DND-41 (cell line): ENCODE measurements at regions not wholly inside any gene's neighbourhood (a gene's known extent, or its start where the extent isn't known, plus 50 kb on each side); places are given as distances from the start of the nearest gene placed in this dataset.

Experiments
- ATAC-seq: fragments of 200-7000 bp; cut with Tn5 transposase; 3 replicates; pipeline ENCODE4 v1.9.1; 2021; ENCODE audit warnings: low read depth; ENCODE audit not compliant: insufficient read depth
- DNase-seq: peaks from one replicate; pipeline ENCODE4 v3.0.0-alpha.2; 2020
- H2AFZ ChIP-seq: 2 replicates; pipeline ENCODE4 v1.6.0; 2012; ENCODE audit warnings: low read depth, low read length
- H3K27ac ChIP-seq: 2 replicates; pipeline ENCODE4 v1.5.1; 2012; ENCODE audit warnings: low read length, inconsistent platforms
- H3K27me3 ChIP-seq: fragments of 200-600 bp; sonication (generic); 2 replicates; pipeline ENCODE4 v1.6.0; 2012; ENCODE audit warnings: low read length, mild to moderate bottlenecking, inconsistent platforms; ENCODE audit not compliant: insufficient read depth, poor library complexity
- H3K36me3 ChIP-seq: 2 replicates; pipeline ENCODE4 v1.5.1; 2012; ENCODE audit warnings: low read length, inconsistent platforms; ENCODE audit not compliant: insufficient read depth
- H3K4me1 ChIP-seq: 2 replicates; pipeline ENCODE4 v1.5.1; 2012; ENCODE audit warnings: mild to moderate bottlenecking, low read length; ENCODE audit not compliant: insufficient read depth
- H3K4me2 ChIP-seq: 2 replicates; pipeline ENCODE4 v1.6.0; 2012; ENCODE audit warnings: mild to moderate bottlenecking, moderate library complexity, low read length, inconsistent platforms; ENCODE audit not compliant: insufficient read depth
- H3K4me3 ChIP-seq, 2 experiments: fragments of 200-600 bp in 1 of 2; shearing (Covaris generic) in 1 of 2; 2 replicates each; pipeline ENCODE4 v1.5.1; 2012 to 2016; ENCODE audit warnings: inconsistent platforms in 2 of 2, low read length in 2 of 2, mild to moderate bottlenecking in 2 of 2, low read depth in 1 of 2, moderate library complexity in 1 of 2
- H3K79me2 ChIP-seq: 2 replicates; pipeline ENCODE4 v1.6.0; 2012; ENCODE audit warnings: low read length, inconsistent platforms; ENCODE audit not compliant: insufficient read depth
- H3K9ac ChIP-seq: 2 replicates; pipeline ENCODE4 v1.6.0; 2012; ENCODE audit warnings: low read depth, mild to moderate bottlenecking, inconsistent platforms, low read length, moderate library complexity
- H3K9me3 ChIP-seq: 2 replicates; pipeline ENCODE4 v1.5.1; 2012; ENCODE audit warnings: low read length, moderate library complexity, mild to moderate bottlenecking, inconsistent platforms; ENCODE audit not compliant: insufficient read depth, severe bottlenecking
- H4K20me1 ChIP-seq: 2 replicates; pipeline ENCODE4 v1.6.0; 2012; ENCODE audit warnings: low read length; ENCODE audit not compliant: insufficient read depth
- EZH2 ChIP-seq: IDR thresholded peaks from 3 replicates; pipeline ENCODE4 v1.6.1; 2012; ENCODE audit warnings: borderline replicate concordance, low read depth, mild to moderate bottlenecking, moderate library complexity, low read length, inconsistent platforms; ENCODE audit not compliant: severe bottlenecking
- TF ChIP-seq, protein P1 (sequence below): IDR thresholded peaks from 2 replicates; pipeline ENCODE4 v1.5.1; 2012; ENCODE audit warnings: borderline replicate concordance, low read length, moderate library complexity, mild to moderate bottlenecking; ENCODE audit not compliant: poor library complexity, severe bottlenecking; ENCODE audit errors: extremely low read depth

DNA sequence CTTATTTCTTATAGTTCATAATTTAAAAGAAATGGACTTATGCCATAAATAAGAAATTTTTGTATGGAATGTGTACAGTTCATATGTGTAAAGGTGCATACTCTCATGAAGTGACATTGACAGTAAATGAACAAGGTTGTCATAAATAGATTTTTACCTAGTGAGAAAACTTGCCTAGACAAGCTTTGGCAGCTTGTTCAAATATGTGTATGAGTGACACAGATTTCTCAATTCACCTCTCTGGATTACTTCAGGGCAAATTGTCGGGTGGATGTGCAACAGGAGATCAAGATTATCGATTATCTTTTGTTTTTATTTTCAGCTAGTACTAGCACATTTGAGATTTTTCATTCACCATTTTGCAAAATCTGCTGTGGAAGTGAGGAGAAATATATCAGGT lies 758.1 kb upstream of the ACVR2A start:
- Histone ChIP-seq H3K27me3 (no peaks in the 10 kb centered on the region), H3K9ac (no peak overlapping the region), H4K20me1 (no peaks in the 10 kb centered on the region), H3K4me3 (no peak overlapping the region), H3K9me3 (no peaks in the 10 kb centered on the region), H3K27ac (no peak overlapping the region), H3K36me3 (no peaks in the 10 kb centered on the region), H3K4me2 (no peak overlapping the region), H2AFZ (no peak overlapping the region), H3K79me2 (no peaks in the 10 kb centered on the region), H3K4me1 (no peaks in the 10 kb centered on the region)
- TF ChIP-seq EZH2 = no peak
- TF ChIP-seq, protein P1, sequence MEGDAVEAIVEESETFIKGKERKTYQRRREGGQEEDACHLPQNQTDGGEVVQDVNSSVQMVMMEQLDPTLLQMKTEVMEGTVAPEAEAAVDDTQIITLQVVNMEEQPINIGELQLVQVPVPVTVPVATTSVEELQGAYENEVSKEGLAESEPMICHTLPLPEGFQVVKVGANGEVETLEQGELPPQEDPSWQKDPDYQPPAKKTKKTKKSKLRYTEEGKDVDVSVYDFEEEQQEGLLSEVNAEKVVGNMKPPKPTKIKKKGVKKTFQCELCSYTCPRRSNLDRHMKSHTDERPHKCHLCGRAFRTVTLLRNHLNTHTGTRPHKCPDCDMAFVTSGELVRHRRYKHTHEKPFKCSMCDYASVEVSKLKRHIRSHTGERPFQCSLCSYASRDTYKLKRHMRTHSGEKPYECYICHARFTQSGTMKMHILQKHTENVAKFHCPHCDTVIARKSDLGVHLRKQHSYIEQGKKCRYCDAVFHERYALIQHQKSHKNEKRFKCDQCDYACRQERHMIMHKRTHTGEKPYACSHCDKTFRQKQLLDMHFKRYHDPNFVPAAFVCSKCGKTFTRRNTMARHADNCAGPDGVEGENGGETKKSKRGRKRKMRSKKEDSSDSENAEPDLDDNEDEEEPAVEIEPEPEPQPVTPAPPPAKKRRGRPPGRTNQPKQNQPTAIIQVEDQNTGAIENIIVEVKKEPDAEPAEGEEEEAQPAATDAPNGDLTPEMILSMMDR = no peak
- DNase-seq (no peak), ATAC-seq (no peak)

DNA sequence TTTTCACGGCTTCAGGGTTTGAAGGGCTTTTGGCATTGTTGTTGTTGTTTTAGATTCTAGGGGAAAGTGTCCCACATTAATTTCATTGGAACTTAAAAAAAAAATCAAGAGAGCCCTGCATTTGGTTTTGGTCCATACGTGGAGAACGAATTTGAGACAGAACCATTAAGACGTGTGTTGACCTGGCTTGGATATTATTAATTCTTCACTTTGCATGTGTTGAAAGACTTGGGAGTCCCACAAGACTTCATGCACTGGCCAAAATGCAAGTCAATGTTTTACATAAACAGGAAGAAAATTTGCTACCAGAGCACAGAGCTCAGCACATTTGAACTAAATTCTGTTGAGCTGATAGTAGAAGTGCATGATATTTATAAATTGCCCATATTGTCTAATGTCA lies 761.2 kb upstream of the ACVR2A start:
- TF ChIP-seq EZH2 = no peak
- TF ChIP-seq, protein P1 = no peak
- Histone ChIP-seq H3K9me3 (no peaks in the 10 kb centered on the region), H3K9ac (no peak overlapping the region), H3K27ac (no peak overlapping the region), H3K79me2 (no peaks in the 10 kb centered on the region), H3K36me3 (no peaks in the 10 kb centered on the region), H3K4me1 (no peaks in the 10 kb centered on the region), H3K4me3 (no peak overlapping the region), H3K4me2 (no peak overlapping the region), H2AFZ (no peak overlapping the region), H3K27me3 (no peaks in the 10 kb centered on the region), H4K20me1 (no peaks in the 10 kb centered on the region)
- DNase-seq (no peak), ATAC-seq (no peak)

DNA sequence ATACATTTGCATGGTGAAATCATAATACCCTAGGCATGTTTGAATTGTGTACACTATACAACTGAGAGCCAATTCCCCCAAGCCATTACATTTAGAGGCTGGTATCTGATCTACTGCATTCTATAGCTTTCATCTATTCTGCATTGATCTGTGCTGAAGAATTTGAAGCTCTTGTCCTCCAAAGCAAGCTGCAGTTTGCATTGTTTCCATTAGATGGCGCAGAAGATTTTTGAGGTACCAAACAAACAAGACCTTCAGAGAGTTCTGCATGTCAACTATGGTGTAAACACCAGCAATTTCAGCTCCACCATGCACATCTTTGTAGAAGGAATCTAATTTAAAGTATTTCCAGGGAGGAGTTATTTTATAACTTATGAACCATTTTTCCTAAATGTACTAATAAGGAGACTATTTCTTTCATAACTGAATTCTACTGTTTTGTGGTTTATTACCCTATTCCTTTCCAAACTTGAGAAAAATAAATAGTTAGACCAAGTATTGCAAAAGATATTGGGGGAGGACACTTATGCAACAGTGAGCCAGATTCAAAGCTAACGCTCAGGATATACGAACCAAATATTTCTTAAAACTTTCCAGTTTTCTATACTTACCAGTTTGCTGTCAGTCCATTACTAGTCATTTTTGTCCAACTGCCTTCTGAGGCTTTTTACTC lies 761.8 kb upstream of the ACVR2A start:
- H3K27me3 ChIP-seq = no peaks in the 10 kb centered on the region
- no peaks in the 10 kb centered on the region for H4K20me1 ChIP-seq
- TF ChIP-seq, protein P1 = peak; percentile 95
- no peak for TF ChIP-seq EZH2
- ATAC-seq (peak; percentile 89), DNase-seq (peak; percentile 67)
- H3K9me3 ChIP-seq = no peaks in the 10 kb centered on the region
- H3K9ac ChIP-seq = no peak overlapping the region
- no peaks in the 10 kb centered on the region for H3K4me1 ChIP-seq
- no peaks in the 10 kb centered on the region for H3K79me2 ChIP-seq
- no peak overlapping the region for H3K27ac ChIP-seq
- no peaks in the 10 kb centered on the region for H3K36me3 ChIP-seq
- H3K4me3 ChIP-seq = no peak overlapping the region
- no peak overlapping the region for H2AFZ ChIP-seq
- H3K4me2 ChIP-seq = no peak overlapping the region

DNA sequence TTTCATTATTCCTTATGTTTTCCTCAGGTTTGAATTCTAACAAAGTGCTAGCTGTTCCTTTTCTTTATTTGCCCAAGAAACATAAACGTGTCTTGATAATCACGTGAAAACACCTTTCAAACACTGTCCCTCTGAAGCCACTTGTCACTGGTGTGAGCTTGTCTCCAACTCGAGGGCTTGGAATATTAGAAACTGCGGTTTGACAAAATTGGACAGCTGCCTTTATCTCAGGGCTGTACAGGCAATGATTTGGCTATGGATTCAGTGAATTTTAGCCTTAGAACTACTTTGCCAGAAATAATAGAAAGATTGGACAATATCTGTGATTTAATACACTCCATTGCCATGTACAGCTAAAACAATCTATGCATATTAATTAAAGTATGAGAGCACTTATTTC lies 763.0 kb upstream of the ACVR2A start:
- ATAC-seq (no peak), DNase-seq (no peak)
- no peaks in the 10 kb centered on the region for H3K4me1 ChIP-seq
- H3K79me2 ChIP-seq = no peaks in the 10 kb centered on the region
- H3K9me3 ChIP-seq = no peaks in the 10 kb centered on the region
- H4K20me1 ChIP-seq = no peaks in the 10 kb centered on the region
- H3K9ac ChIP-seq = no peak overlapping the region
- no peaks in the 10 kb centered on the region for H3K27me3 ChIP-seq
- no peak overlapping the region for H3K4me2 ChIP-seq
- no peak overlapping the region for H3K4me3 ChIP-seq
- H2AFZ ChIP-seq = no peak overlapping the region
- H3K27ac ChIP-seq = no peak overlapping the region
- TF ChIP-seq, protein P1 = no peak
- TF ChIP-seq EZH2 = no peak
- no peaks in the 10 kb centered on the region for H3K36me3 ChIP-seq
